GM13977 (cell line): ENCODE measurements at regions not wholly inside any gene's neighbourhood (a gene's known extent, or its start where the extent isn't known, plus 50 kb on each side); places are given as distances from the start of the nearest gene placed in this dataset.

Source experiments
- DNase-seq: peaks from one replicate; pipeline ENCODE4 v3.0.0; 2012; ENCODE audit warnings: low spot score
- CTCF ChIP-seq: IDR thresholded peaks from 2 replicates; pipeline ENCODE4 v1.5.1; 2012; ENCODE audit warnings: mild to moderate bottlenecking, control low read depth; ENCODE audit not compliant: insufficient read depth; ENCODE audit errors: extremely low read depth, missing control alignments
- in situ Hi-C: fragments of 300-500 bp; cut with MboI; formaldehyde crosslinking; loops from one replicate; pipeline ENCODE4 v1.12.0; 2022; ENCODE audit warnings: low sequenced_read_pairs, low pct_unique_long_range_greater_than_20kb, mixed read lengths, inconsistent platforms; ENCODE audit not compliant: unreplicated experiment

- DNase-seq = no peak
- TF ChIP-seq CTCF = no peak
- in situ Hi-C loops = no loop called here
Observed at GRCh38 chr11:70517988-70518907, 119.9 kb downstream of the CTTN start.

GRCh38 chr11:70519117-70519516, 120.8 kb downstream of the CTTN start:
- no peak for TF ChIP-seq CTCF
- in situ Hi-C loops = no loop called here
- DNase-seq = peak; percentile 59

GRCh38 chr11:70521475-70522308, 123.4 kb downstream of the CTTN start:
- in situ Hi-C loops = no loop called here
- no peak for TF ChIP-seq CTCF
- no peak for DNase-seq

- in situ Hi-C loops = no loop called here
- TF ChIP-seq CTCF = no peak
Observed at GRCh38 chr11:70522309-70522592, 123.9 kb downstream of the CTTN start.

GRCh38 chr11:70522593-70523311, 124.4 kb downstream of the CTTN start:
- no peak for DNase-seq
- in situ Hi-C loops = no loop called here

More at GRCh38 chr11:70522309-70522592, 123.9 kb downstream of the CTTN start:
- no peak for DNase-seq

More at GRCh38 chr11:70522593-70523311, 124.4 kb downstream of the CTTN start:
- no peak for TF ChIP-seq CTCF
